Osteocyte (in vitro differentiated cells): ENCODE measurements at regions not wholly inside any gene's neighbourhood (a gene's known extent, or its start where the extent isn't known, plus 50 kb on each side); places are given as distances from the start of the nearest gene placed in this dataset.

Experiments used
- DNase-seq: peaks from one replicate; pipeline ENCODE4 v3.0.0; 2021; ENCODE audit warnings: mixed read lengths; ENCODE audit not compliant: unreplicated experiment; ENCODE audit errors: extremely low spot score
- H3K27ac Mint-ChIP-seq: one replicate; pipeline ENCODE4 v1.8.0; 2021; ENCODE audit warnings: mild to moderate bottlenecking, mixed read lengths; ENCODE audit not compliant: unreplicated experiment
- H3K27me3 Mint-ChIP-seq: one replicate; pipeline ENCODE4 v1.8.0; 2021; ENCODE audit warnings: mixed read lengths; ENCODE audit not compliant: unreplicated experiment
- H3K36me3 Mint-ChIP-seq: one replicate; pipeline ENCODE4 v1.8.0; 2021; ENCODE audit warnings: mixed read lengths; ENCODE audit not compliant: unreplicated experiment
- H3K4me1 Mint-ChIP-seq: one replicate; pipeline ENCODE4 v1.8.0; 2021; ENCODE audit warnings: mixed read lengths; ENCODE audit not compliant: unreplicated experiment
- H3K4me3 Mint-ChIP-seq: one replicate; pipeline ENCODE4 v1.8.0; 2021; ENCODE audit warnings: mild to moderate bottlenecking, moderate library complexity, mixed read lengths; ENCODE audit not compliant: unreplicated experiment
- H3K9me3 Mint-ChIP-seq: one replicate; pipeline ENCODE4 v1.8.0; 2021; ENCODE audit warnings: mixed read lengths; ENCODE audit not compliant: unreplicated experiment
- CTCF ChIP-seq: fragments of 200-600 bp; sonication (generic); IDR thresholded peaks from 2 replicates; pipeline ENCODE4 v1.5.0; 2021; ENCODE audit warnings: antibody characterized with exemption, mild to moderate bottlenecking, moderate library complexity

GRCh38 chr21:18899261-18899660 is 495.7 kb upstream of the TMPRSS15 start:
- H3K4me1 Mint-ChIP-seq = peaks cover 6% of the 10 kb centered on the region
- H3K27me3 Mint-ChIP-seq = peaks cover 20% of the 10 kb centered on the region
- H3K9me3 Mint-ChIP-seq = no peaks in the 10 kb centered on the region
- H3K4me3 Mint-ChIP-seq = no peak overlapping the region
- no peak overlapping the region for H3K27ac Mint-ChIP-seq
- TF ChIP-seq CTCF = no peak
- no peaks in the 10 kb centered on the region for H3K36me3 Mint-ChIP-seq
- no peak for DNase-seq

GRCh38 chr21:18902660-18903059 is 499.1 kb upstream of the TMPRSS15 start:
- no peaks in the 10 kb centered on the region for H3K36me3 Mint-ChIP-seq
- no peak for DNase-seq
- H3K9me3 Mint-ChIP-seq = no peaks in the 10 kb centered on the region
- peaks cover 6% of the 10 kb centered on the region for H3K4me1 Mint-ChIP-seq
- no peak for TF ChIP-seq CTCF
- H3K27me3 Mint-ChIP-seq = peaks cover 17% of the 10 kb centered on the region
- no peak overlapping the region for H3K4me3 Mint-ChIP-seq
- H3K27ac Mint-ChIP-seq = no peak overlapping the region

- H3K4me1 Mint-ChIP-seq = peaks cover 6% of the 10 kb centered on the region
- peaks cover 3% of the 10 kb centered on the region for H3K27me3 Mint-ChIP-seq
- H3K4me3 Mint-ChIP-seq = no peak overlapping the region
- no peak for TF ChIP-seq CTCF
- H3K27ac Mint-ChIP-seq = no peak overlapping the region
- H3K9me3 Mint-ChIP-seq = peaks cover 12% of the 10 kb centered on the region
- H3K36me3 Mint-ChIP-seq = peaks cover 3% of the 10 kb centered on the region
- DNase-seq = no peak
Observed at GRCh38 chr21:18907076-18907475, 503.5 kb upstream of the TMPRSS15 start.

GRCh38 chr21:18908641-18909040 is 505.1 kb upstream of the TMPRSS15 start:
- Mint-ChIP-seq H3K27ac (no peak overlapping the region), H3K4me3 (no peak overlapping the region), H3K36me3 (peaks cover 3% of the 10 kb centered on the region), H3K4me1 (no peaks in the 10 kb centered on the region), H3K9me3 (peaks cover 15% of the 10 kb centered on the region), H3K27me3 (peaks cover 3% of the 10 kb centered on the region)
- no peak for DNase-seq
- TF ChIP-seq CTCF = no peak

GRCh38 chr21:18913914-18914313 is 510.3 kb upstream of the TMPRSS15 start:
- H3K27me3 Mint-ChIP-seq = no peaks in the 10 kb centered on the region
- DNase-seq = no peak

More at GRCh38 chr21:18913914-18914313, 510.3 kb upstream of the TMPRSS15 start:
- no peaks in the 10 kb centered on the region for H3K4me1 Mint-ChIP-seq
- TF ChIP-seq CTCF = peak; percentile 15
- H3K9me3 Mint-ChIP-seq = peaks cover 15% of the 10 kb centered on the region
- H3K36me3 Mint-ChIP-seq = peaks cover 3% of the 10 kb centered on the region
- H3K27ac Mint-ChIP-seq = no peak overlapping the region
- H3K4me3 Mint-ChIP-seq = no peak overlapping the region
